H9 (cell line): ENCODE measurements at regions not wholly inside any gene's neighbourhood (a gene's known extent, or its start where the extent isn't known, plus 50 kb on each side); places are given as distances from the start of the nearest gene placed in this dataset.

Experiments used
- DNase-seq: peaks from one replicate; pipeline ENCODE4 v3.0.0-alpha.2; 2017
- H2AFZ ChIP-seq: one replicate; pipeline ENCODE4 v1.6.1; 2013; ENCODE audit warnings: mild to moderate bottlenecking, low read length, control low read depth, moderate library complexity
- H2AK5ac ChIP-seq: 2 replicates; pipeline ENCODE4 v1.6.1; 2013; ENCODE audit warnings: low read length, control low read depth, mixed read lengths; ENCODE audit not compliant: insufficient read length
- H2BK120ac ChIP-seq: one replicate; pipeline ENCODE4 v1.6.1; 2013; ENCODE audit warnings: low read depth, mild to moderate bottlenecking, low read length, control low read depth, inconsistent platforms; ENCODE audit not compliant: poor library complexity, severe bottlenecking
- H2BK12ac ChIP-seq: 2 replicates; pipeline ENCODE4 v1.6.1; 2013; ENCODE audit warnings: low read length, control low read depth, mixed read lengths, low read depth; ENCODE audit not compliant: insufficient read length
- H2BK15ac ChIP-seq: 2 replicates; pipeline ENCODE4 v1.6.1; 2013; ENCODE audit warnings: low read depth, low read length, control low read depth
- H2BK20ac ChIP-seq: one replicate; pipeline ENCODE4 v1.6.1; 2013; ENCODE audit warnings: low read depth, mild to moderate bottlenecking, low read length, control low read depth, inconsistent platforms; ENCODE audit not compliant: poor library complexity, severe bottlenecking
- H2BK5ac ChIP-seq: 2 replicates; pipeline ENCODE4 v1.6.1; 2013; ENCODE audit warnings: low read length, control low read depth, mixed read lengths; ENCODE audit not compliant: insufficient read length
- H3K14ac ChIP-seq: 2 replicates; pipeline ENCODE4 v1.6.1; 2013; ENCODE audit warnings: low read length, control low read depth; ENCODE audit not compliant: insufficient read depth
- H3K18ac ChIP-seq: 2 replicates; pipeline ENCODE4 v1.6.1; 2013; ENCODE audit warnings: low read depth, mild to moderate bottlenecking, mixed read lengths, low read length, control low read depth; ENCODE audit not compliant: insufficient read length
- H3K23ac ChIP-seq: 2 replicates; pipeline ENCODE4 v1.6.1; 2013; ENCODE audit warnings: low read length, control low read depth, mixed read lengths, low read depth; ENCODE audit not compliant: insufficient read length
- H3K23me2 ChIP-seq: 2 replicates; pipeline ENCODE4 v1.6.1; 2013; ENCODE audit warnings: low read depth, mild to moderate bottlenecking, mixed read lengths, low read length, control low read depth; ENCODE audit not compliant: insufficient read length, poor library complexity, severe bottlenecking
- H3K27ac ChIP-seq: 2 replicates; pipeline ENCODE4 v1.5.1; 2013; ENCODE audit warnings: low read length, control low read depth, mixed read lengths, low read depth; ENCODE audit not compliant: insufficient read length
- H3K27me3 ChIP-seq: 2 replicates; pipeline ENCODE4 v1.6.1; 2013; ENCODE audit warnings: low read length, control low read depth, inconsistent platforms; ENCODE audit not compliant: insufficient read depth
- H3K4ac ChIP-seq: 2 replicates; pipeline ENCODE4 v1.6.1; 2013; ENCODE audit warnings: low read depth, mild to moderate bottlenecking, control low read depth, inconsistent platforms, low read length, moderate library complexity
- H3K4me1 ChIP-seq: 2 replicates; pipeline ENCODE4 v1.6.1; 2013; ENCODE audit warnings: low read length, control low read depth, inconsistent platforms; ENCODE audit not compliant: insufficient read depth
- H3K4me2 ChIP-seq: 2 replicates; pipeline ENCODE4 v1.6.1; 2013; ENCODE audit warnings: low read length, control low read depth, mixed read lengths; ENCODE audit not compliant: insufficient read length, insufficient read depth
- H3K56ac ChIP-seq: 2 replicates; pipeline ENCODE4 v1.6.1; 2013; ENCODE audit warnings: low read depth, mild to moderate bottlenecking, mixed read lengths, low read length, control low read depth; ENCODE audit not compliant: insufficient read length
- H3K79me1 ChIP-seq: 2 replicates; pipeline ENCODE4 v1.6.1; 2013; ENCODE audit warnings: low read depth, mild to moderate bottlenecking, moderate library complexity, low read length, control low read depth, inconsistent platforms; ENCODE audit not compliant: insufficient read depth, poor library complexity, severe bottlenecking
- H3K79me2 ChIP-seq: 2 replicates; pipeline ENCODE4 v1.6.1; 2013; ENCODE audit warnings: low read length, control low read depth, inconsistent platforms; ENCODE audit not compliant: insufficient read depth
- H3K9ac ChIP-seq: 2 replicates; pipeline ENCODE4 v1.6.1; 2013; ENCODE audit warnings: low read length, control low read depth, mixed read lengths; ENCODE audit not compliant: insufficient read length; ENCODE audit errors: extremely low read depth
- H3K9me3 ChIP-seq: one replicate; pipeline ENCODE4 v1.6.1; 2013; ENCODE audit warnings: low read depth, low read length, inconsistent platforms; ENCODE audit not compliant: control insufficient read depth
- H3T11ph ChIP-seq: one replicate; pipeline ENCODE4 v1.6.1; 2013; ENCODE audit warnings: mild to moderate bottlenecking, low read length, control low read depth, inconsistent platforms
- H4K20me1 ChIP-seq: one replicate; pipeline ENCODE4 v1.6.1; 2013; ENCODE audit not compliant: control insufficient read depth, insufficient read length, insufficient read depth
- H4K5ac ChIP-seq: 2 replicates; pipeline ENCODE4 v1.6.1; 2013; ENCODE audit warnings: low read depth, mild to moderate bottlenecking, mixed read lengths, low read length, control low read depth; ENCODE audit not compliant: insufficient read length
- H4K8ac ChIP-seq: replicated peaks from 2 replicates; pipeline ENCODE4 v1.6.1; 2013; ENCODE audit warnings: low read length, control low read depth, mixed read lengths, low read depth; ENCODE audit not compliant: insufficient read length
- H4K91ac ChIP-seq: 2 replicates; pipeline ENCODE4 v1.6.1; 2013; ENCODE audit warnings: low read depth, mild to moderate bottlenecking, moderate library complexity, mixed read lengths, low read length, control low read depth; ENCODE audit not compliant: insufficient read length
- H3K27ac Mint-ChIP-seq, 3 experiments: 2 replicates in 2 of 3; 3 replicates in 1 of 3; pipeline ENCODE4 v1.8.0; 2020 to 2021; ENCODE audit warnings: mixed read lengths in 3 of 3, mild to moderate bottlenecking in 1 of 3, moderate library complexity in 1 of 3
- H3K27me3 Mint-ChIP-seq: 2 replicates; pipeline ENCODE4 v1.8.0; 2021; ENCODE audit warnings: low read depth, mild to moderate bottlenecking, moderate library complexity, mixed read lengths
- H3K36me3 Mint-ChIP-seq, 3 experiments: 2 replicates in 2 of 3; 3 replicates in 1 of 3; pipeline ENCODE4 v1.8.0; 2020 to 2021; ENCODE audit warnings: low read depth in 3 of 3, mixed read lengths in 3 of 3; ENCODE audit not compliant: insufficient read depth in 1 of 3
- H3K4me1 Mint-ChIP-seq, 2 experiments: 2 replicates each; pipeline ENCODE4 v1.8.0; 2020; ENCODE audit warnings: mixed read lengths in 2 of 2
- H3K4me3 Mint-ChIP-seq, 2 experiments: 2 replicates in 1 of 2; 3 replicates in 1 of 2; pipeline ENCODE4 v1.8.0; 2020 to 2021; ENCODE audit warnings: mild to moderate bottlenecking in 2 of 2, mixed read lengths in 2 of 2, moderate library complexity in 1 of 2
- H3K9me3 Mint-ChIP-seq, 2 experiments: 2 replicates in 1 of 2; 3 replicates in 1 of 2; pipeline ENCODE4 v1.8.0; 2020; ENCODE audit warnings: mild to moderate bottlenecking in 2 of 2, mixed read lengths in 2 of 2, moderate library complexity in 1 of 2
- WGBS: extraction: QIAGEN DNeasy Blood & Tissue Kit; methylation state at CpG from one replicate; pipeline ENCODE4 v1.1.7; 2013; ENCODE audit warnings: missing lambda C conversion rate, low lambda C conversion rate, mixed read lengths; ENCODE audit not compliant: insufficient read length; ENCODE audit errors: extremely low coverage; 5-methylcytosine and 5-hydroxymethylcytosine counted together
- TF ChIP-seq, protein P1 (sequence below): fragments of 200-600 bp; sonication (generic); conservative IDR thresholded peaks from 3 replicates; pipeline ENCODE4 v1.8.0; 2021; ENCODE audit warnings: antibody characterized with exemption, mild to moderate bottlenecking

DNA sequence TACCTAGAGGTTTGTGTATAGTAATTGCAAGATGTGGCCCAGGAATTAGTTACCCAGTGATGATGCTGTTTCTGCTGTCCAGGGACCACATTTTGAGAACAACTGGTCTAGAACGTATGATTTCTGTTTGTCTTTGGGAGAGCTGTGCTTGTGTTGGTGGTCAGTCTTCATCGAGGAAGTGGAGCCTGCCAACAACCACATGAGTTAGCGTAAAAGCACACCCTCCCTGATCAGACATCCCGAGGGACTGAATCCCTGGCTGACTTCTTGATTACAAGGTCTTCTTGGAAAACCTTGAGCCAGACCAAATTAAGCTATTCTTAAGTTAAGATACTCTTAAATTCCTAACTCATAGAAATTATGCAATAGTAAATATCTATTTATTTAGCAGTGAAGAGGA is 81.7 kb upstream of the ZPLD1 start:
- Histone ChIP-seq H2BK120ac (no peak overlapping the region), H3K79me2 (no peaks in the 10 kb centered on the region), H3K4me1 (no peaks in the 10 kb centered on the region), H4K8ac (no peak overlapping the region), H3K23ac (no peak overlapping the region), H2BK15ac (no peak overlapping the region), H3K4me2 (no peak overlapping the region), H3K79me1 (no peaks in the 10 kb centered on the region), H3T11ph (no peak overlapping the region), H3K14ac (no peak overlapping the region), H2BK5ac (no peak overlapping the region), H2BK12ac (no peak overlapping the region), H3K27ac (no peak overlapping the region), H3K56ac (no peak overlapping the region), H3K27me3 (no peaks in the 10 kb centered on the region), H4K91ac (no peak overlapping the region), H3K9ac (no peak overlapping the region), H3K18ac (no peak overlapping the region), H2BK20ac (no peak overlapping the region), H3K9me3 (no peaks in the 10 kb centered on the region), H3K23me2 (no peaks in the 10 kb centered on the region), H4K20me1 (no peaks in the 10 kb centered on the region), H2AK5ac (no peak overlapping the region), H4K5ac (no peak overlapping the region), H3K4ac (no peak overlapping the region), H2AFZ (no peak overlapping the region)
- TF ChIP-seq, protein P1, sequence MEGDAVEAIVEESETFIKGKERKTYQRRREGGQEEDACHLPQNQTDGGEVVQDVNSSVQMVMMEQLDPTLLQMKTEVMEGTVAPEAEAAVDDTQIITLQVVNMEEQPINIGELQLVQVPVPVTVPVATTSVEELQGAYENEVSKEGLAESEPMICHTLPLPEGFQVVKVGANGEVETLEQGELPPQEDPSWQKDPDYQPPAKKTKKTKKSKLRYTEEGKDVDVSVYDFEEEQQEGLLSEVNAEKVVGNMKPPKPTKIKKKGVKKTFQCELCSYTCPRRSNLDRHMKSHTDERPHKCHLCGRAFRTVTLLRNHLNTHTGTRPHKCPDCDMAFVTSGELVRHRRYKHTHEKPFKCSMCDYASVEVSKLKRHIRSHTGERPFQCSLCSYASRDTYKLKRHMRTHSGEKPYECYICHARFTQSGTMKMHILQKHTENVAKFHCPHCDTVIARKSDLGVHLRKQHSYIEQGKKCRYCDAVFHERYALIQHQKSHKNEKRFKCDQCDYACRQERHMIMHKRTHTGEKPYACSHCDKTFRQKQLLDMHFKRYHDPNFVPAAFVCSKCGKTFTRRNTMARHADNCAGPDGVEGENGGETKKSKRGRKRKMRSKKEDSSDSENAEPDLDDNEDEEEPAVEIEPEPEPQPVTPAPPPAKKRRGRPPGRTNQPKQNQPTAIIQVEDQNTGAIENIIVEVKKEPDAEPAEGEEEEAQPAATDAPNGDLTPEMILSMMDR, result no peak
- DNase-seq, result no peak
- Mint-ChIP-seq H3K9me3 (no peaks in the 10 kb centered on the region), H3K4me3 (no peak overlapping the region), H3K36me3 (no peaks in the 10 kb centered on the region), H3K27me3 (no peaks in the 10 kb centered on the region), H3K4me1 (peaks cover 18 to 22% of the 10 kb centered on the region in 2 experiments), H3K27ac (no peak overlapping the region)
- no CpG with 5 or more reads among the region's 4 CpGs for WGBS
